ENCODE measurements at regions not wholly inside any gene's neighbourhood (a gene's known extent, or its start where the extent isn't known, plus 50 kb on each side); places are given as distances from the start of the nearest gene placed in this dataset.

GRCh38 chr5:68007451-68007850, 208.1 kb upstream of the PIK3R1 start:
- Histone ChIP-seq H3K4me3 (no peak overlapping the region), H3K9me3 (no peaks in the 10 kb centered on the region), H3K4me1 (no peaks in the 10 kb centered on the region), H3K27ac (no peak overlapping the region), H3K4me2 (no peak overlapping the region)
- ChIA-PET POLR2A (no interaction called here), CTCF (no interaction called here)
- FAIRE-seq (no peak), DNase-seq (ENCODE audit: low read depth in 1 of 2, low spot score in 1 of 2) (no peak), ATAC-seq (no peak)
- WGBS (ENCODE audit: missing lambda C conversion rate), result 65% methylated on average over 3 of the region's 3 CpGs
- TF ChIP-seq CEBPB (IDR thresholded peaks at IDR 0.05) (0 out of 4 replicates have a peak, but pooled peaks of 1 of the 2 experiments have one; percentile 22), EHMT2 (IDR thresholded peaks at IDR 0.05; ENCODE audit: low read depth) (no peak)

DNA sequence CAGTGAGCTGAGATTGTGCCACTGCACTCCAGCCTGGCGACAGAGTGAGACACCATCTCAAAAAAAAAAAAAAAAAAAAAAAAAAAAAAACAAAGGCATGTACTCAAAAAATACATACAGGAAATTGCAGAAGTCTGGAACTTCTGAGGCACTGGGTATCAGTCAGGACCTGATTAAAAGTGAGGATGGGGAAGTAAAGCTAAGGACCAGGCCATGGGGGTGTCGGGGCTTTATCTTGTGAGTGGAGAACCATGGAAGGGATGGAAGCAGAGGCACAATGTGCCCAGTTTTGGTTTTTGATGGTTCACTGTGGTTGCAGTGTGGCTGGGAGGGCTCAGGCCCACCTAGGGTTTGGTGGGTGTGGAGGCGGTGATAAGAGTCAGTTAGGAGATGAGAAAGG, 212.7 kb upstream of the PIK3R1 start:
- CTCF ChIA-PET, result no interaction called here

DNA sequence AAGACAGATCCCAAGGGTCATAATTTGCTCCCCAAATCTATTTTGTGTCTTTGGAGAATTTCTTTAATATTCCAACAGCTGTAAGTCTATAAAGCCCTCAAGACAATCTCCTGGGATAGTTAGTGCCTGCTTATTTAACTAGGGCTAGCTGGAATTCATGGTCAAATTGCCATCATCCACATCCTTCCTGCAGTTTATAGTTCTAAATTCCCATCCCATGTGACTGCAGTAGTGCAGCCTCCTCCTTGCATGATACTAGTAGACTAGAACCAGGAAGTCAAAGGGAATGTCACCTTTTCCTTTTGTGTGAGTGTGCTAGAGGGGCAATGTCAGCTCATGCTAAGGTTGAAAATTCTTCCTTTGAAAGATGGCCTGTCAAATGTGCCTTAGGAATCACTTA, 214.8 kb upstream of the PIK3R1 start:
- ChIA-PET CTCF (interaction anchor here (0.6 to 2.0 kb wide), 2 partner anchors 252 to 716 kb away, joined by 3 to 5 read pairs; no protein-coding TSS in a partner anchor), POLR2A (no interaction called here)
- Histone ChIP-seq H3K4me1 (no peaks in the 10 kb centered on the region), H3K4me3 (no peak overlapping the region), H3K4me2 (no peak overlapping the region), H3K9me3 (no peaks in the 10 kb centered on the region), H3K27ac (no peak overlapping the region)
- no peak for TF ChIP-seq BCL3 (IDR thresholded peaks at IDR 0.05)
- no peak for TF ChIP-seq USF2 (IDR thresholded peaks at IDR 0.05)
- TF ChIP-seq JUNB (IDR thresholded peaks at IDR 0.05), result no peak
- no peak for TF ChIP-seq HOXA7 (CRISPR knock-in tag; IDR thresholded peaks at IDR 0.05)
- TF ChIP-seq CBX8 (IDR thresholded peaks at IDR 0.05), result no peak
- TF ChIP-seq TFCP2L1 (CRISPR knock-in tag; IDR thresholded peaks at IDR 0.05), result no peak
- TF ChIP-seq EHF (CRISPR knock-in tag; IDR thresholded peaks at IDR 0.05), result no peak
- TF ChIP-seq FOXS1 (CRISPR knock-in tag; IDR thresholded peaks at IDR 0.05), result no peak
- no peak for TF ChIP-seq RARB (CRISPR knock-in tag; IDR thresholded peaks at IDR 0.05)
- no peak for TF ChIP-seq RCOR1 (IDR thresholded peaks at IDR 0.05; ENCODE audit: low read depth, low read length)
- TF ChIP-seq, protein P1, sequence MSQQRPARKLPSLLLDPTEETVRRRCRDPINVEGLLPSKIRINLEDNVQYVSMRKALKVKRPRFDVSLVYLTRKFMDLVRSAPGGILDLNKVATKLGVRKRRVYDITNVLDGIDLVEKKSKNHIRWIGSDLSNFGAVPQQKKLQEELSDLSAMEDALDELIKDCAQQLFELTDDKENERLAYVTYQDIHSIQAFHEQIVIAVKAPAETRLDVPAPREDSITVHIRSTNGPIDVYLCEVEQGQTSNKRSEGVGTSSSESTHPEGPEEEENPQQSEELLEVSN (IDR thresholded peaks at IDR 0.05; ENCODE audit: borderline replicate concordance, low read depth), result no peak
- TF ChIP-seq MAX (IDR thresholded peaks at IDR 0.05), result no peak
- no peak for TF ChIP-seq NPAS2 (CRISPR knock-in tag; IDR thresholded peaks at IDR 0.05; ENCODE audit: borderline replicate concordance)
- no peak for TF ChIP-seq NR3C1 (IDR thresholded peaks at IDR 0.05)
- no peak for TF ChIP-seq SREBF2 (IDR thresholded peaks at IDR 0.05)
- ATAC-seq (no peak), DNase-seq (ENCODE audit: low read depth in 1 of 2, low spot score in 1 of 2) (no peak), FAIRE-seq (no peak)

More for the DNA sequence above, 212.7 kb upstream of the PIK3R1 start:
- DNase-seq (ENCODE audit: low read depth in 1 of 2, low spot score in 1 of 2) (no peak), ATAC-seq (no peak), FAIRE-seq (no peak)
- no peaks in the 10 kb centered on the region for H3K9me3 ChIP-seq
- WGBS (ENCODE audit: missing lambda C conversion rate), result 36% methylated on average over 2 of the region's 3 CpGs
- POLR2A ChIA-PET, result no interaction called here
- H3K4me2 ChIP-seq, result no peak overlapping the region
- H3K27ac ChIP-seq, result no peak overlapping the region
- TF ChIP-seq JUN (IDR thresholded peaks at IDR 0.05), result no peak
- TF ChIP-seq FOSL2 (IDR thresholded peaks at IDR 0.05), result no peak
- TF ChIP-seq FOSL2 (CRISPR knock-in tag; IDR thresholded peaks at IDR 0.05), result no peak
- no peak for TF ChIP-seq CEBPB (IDR thresholded peaks at IDR 0.05)
- TF ChIP-seq RARB (CRISPR knock-in tag; IDR thresholded peaks at IDR 0.05), result no peak
- TF ChIP-seq HES2 (IDR thresholded peaks at IDR 0.05), result no peak
- no peak for TF ChIP-seq EP300 (IDR thresholded peaks at IDR 0.05)
- TF ChIP-seq CTCF (IDR thresholded peaks at IDR 0.05), result no peak
- TF ChIP-seq TP53 (CRISPR knock-in tag; IDR thresholded peaks at IDR 0.05), result no peak
- TF ChIP-seq HOXB13 (CRISPR knock-in tag; IDR thresholded peaks at IDR 0.05; ENCODE audit: low read depth), result no peak
- no peak for TF ChIP-seq KDM1A (IDR thresholded peaks at IDR 0.05; ENCODE audit: low read depth)
- no peak for TF ChIP-seq ZNF302 (CRISPR knock-in tag; IDR thresholded peaks at IDR 0.05)
- no peak for TF ChIP-seq FOXS1 (CRISPR knock-in tag; IDR thresholded peaks at IDR 0.05)
- no peak overlapping the region for H3K4me3 ChIP-seq
- no peaks in the 10 kb centered on the region for H3K4me1 ChIP-seq
